Muscle of leg (tissue), 3 donors: ENCODE measurements at regions not wholly inside any gene's neighbourhood (a gene's known extent, or its start where the extent isn't known, plus 50 kb on each side); places are given as distances from the start of the nearest gene placed in this dataset.
A peak's percentile ranks its signal among the peaks of the same experiment; 100 is the strongest.

ENCODE experiments used
- DNase-seq: peaks from one replicate; pipeline ENCODE4 v3.0.0; 2013
- H3K27ac ChIP-seq: one replicate; pipeline ENCODE4 v1.5.1; 2013; ENCODE audit warnings: mild to moderate bottlenecking, low read length, control low read depth
- H3K27me3 ChIP-seq: one replicate; pipeline ENCODE4 v1.6.1; 2013; ENCODE audit warnings: low read length; ENCODE audit not compliant: control insufficient read depth, insufficient read depth
- H3K36me3 ChIP-seq: one replicate; pipeline ENCODE4 v1.6.1; 2013; ENCODE audit warnings: low read length; ENCODE audit not compliant: control insufficient read depth, insufficient read depth
- H3K4me1 ChIP-seq: one replicate; pipeline ENCODE4 v1.6.1; 2013; ENCODE audit warnings: low read length; ENCODE audit not compliant: control insufficient read depth, insufficient read depth
- H3K4me3 ChIP-seq: one replicate; pipeline ENCODE4 v1.5.1; 2013; ENCODE audit warnings: low read length, control low read depth
- H3K9me3 ChIP-seq: replicated peaks from 2 replicates; pipeline ENCODE4 v1.6.1; 2013; ENCODE audit warnings: low read depth, low read length; ENCODE audit not compliant: control insufficient read depth
- WGBS: methylation state at CpG from one replicate; pipeline ENCODE4 v1.1.5; 2013; ENCODE audit warnings: missing lambda C conversion rate; ENCODE audit not compliant: insufficient coverage; 5-methylcytosine and 5-hydroxymethylcytosine counted together

DNA sequence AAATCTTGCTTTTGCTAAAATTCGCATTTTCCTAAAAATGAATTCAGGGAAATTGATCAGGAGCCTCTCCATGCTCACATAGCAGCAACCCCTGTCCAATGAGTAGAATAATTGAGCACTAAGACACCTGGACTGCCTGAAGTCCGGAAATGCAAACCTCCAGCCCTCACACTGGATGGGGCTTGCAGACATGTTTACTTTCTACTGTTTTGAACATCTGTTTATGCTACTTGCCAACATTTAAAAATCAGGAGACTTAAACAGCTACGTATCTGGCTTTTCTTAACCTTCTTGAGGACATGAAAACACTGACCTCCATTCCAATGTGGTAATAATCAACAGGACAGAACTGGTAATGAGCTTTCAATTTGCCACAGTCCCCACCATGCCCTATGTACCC lies 184.4 kb downstream of the SHOX2 start:
- 67% methylated on average over 3 of the region's 3 CpGs for WGBS
- no peaks in the 10 kb centered on the region for H3K36me3 ChIP-seq
- peak overlapping the region; percentile 66 for H3K27ac ChIP-seq
- peaks cover 3% of the 10 kb centered on the region for H3K4me1 ChIP-seq
- DNase-seq: peak; percentile 91
- no peak overlapping the region for H3K4me3 ChIP-seq
- H3K27me3 ChIP-seq: no peaks in the 10 kb centered on the region
- H3K9me3 ChIP-seq: peaks cover 3% of the 10 kb centered on the region

GRCh38 chr3:157920822-157921700 lies 185.2 kb downstream of the SHOX2 start:
- H3K36me3 ChIP-seq: no peaks in the 10 kb centered on the region
- H3K4me1 ChIP-seq: peaks cover 3% of the 10 kb centered on the region
- H3K9me3 ChIP-seq: peaks cover 3% of the 10 kb centered on the region
- H3K4me3 ChIP-seq: no peak overlapping the region
- no peaks in the 10 kb centered on the region for H3K27me3 ChIP-seq
- 44% methylated on average over 11 of the region's 19 CpGs for WGBS
- DNase-seq: peak; percentile 84
- peak overlapping the region; percentile 66 for H3K27ac ChIP-seq

DNA sequence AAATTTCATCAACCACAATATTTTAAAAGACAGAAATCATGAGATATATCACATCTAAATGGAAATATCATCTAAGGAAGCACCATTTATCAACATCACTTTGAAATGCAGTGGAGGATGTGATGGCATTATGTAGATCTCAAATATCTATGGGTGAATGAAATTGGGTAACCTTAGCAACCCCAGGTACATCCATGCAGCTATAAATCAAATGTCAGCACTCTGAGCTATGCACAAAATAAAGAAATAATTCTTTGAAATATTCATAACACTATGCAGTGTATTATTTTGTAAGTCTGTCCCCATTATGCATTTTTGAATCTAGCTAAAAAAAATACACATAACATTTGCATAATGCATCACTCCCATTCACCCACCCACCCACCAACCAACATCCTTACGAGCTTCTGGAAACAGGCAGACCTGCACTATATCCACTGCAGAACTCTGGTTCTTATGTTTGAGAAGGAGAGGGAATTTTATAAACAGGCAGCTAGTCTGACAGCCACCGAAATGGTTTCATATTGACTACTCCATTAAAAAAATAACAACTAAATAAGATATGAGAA lies 186.8 kb downstream of the SHOX2 start:
- no peak overlapping the region for H3K4me3 ChIP-seq
- DNase-seq: no peak
- H3K4me1 ChIP-seq: peaks cover 3% of the 10 kb centered on the region
- H3K27me3 ChIP-seq: no peaks in the 10 kb centered on the region
- no peak overlapping the region for H3K27ac ChIP-seq
- no peaks in the 10 kb centered on the region for H3K36me3 ChIP-seq
- H3K9me3 ChIP-seq: no peaks in the 10 kb centered on the region
- no CpG with 5 or more reads among the region's 2 CpGs for WGBS

- Histone ChIP-seq H3K27me3 (no peaks in the 10 kb centered on the region), H3K36me3 (no peaks in the 10 kb centered on the region), H3K9me3 (no peaks in the 10 kb centered on the region), H3K27ac (no peak overlapping the region), H3K4me3 (no peak overlapping the region), H3K4me1 (peaks cover 3% of the 10 kb centered on the region)
- WGBS: 39% methylated on average over 1 of the region's 3 CpGs
- no peak for DNase-seq
These were observed 187.8 kb downstream of the SHOX2 start for GRCh38 chr3:157918402-157918801.

DNA sequence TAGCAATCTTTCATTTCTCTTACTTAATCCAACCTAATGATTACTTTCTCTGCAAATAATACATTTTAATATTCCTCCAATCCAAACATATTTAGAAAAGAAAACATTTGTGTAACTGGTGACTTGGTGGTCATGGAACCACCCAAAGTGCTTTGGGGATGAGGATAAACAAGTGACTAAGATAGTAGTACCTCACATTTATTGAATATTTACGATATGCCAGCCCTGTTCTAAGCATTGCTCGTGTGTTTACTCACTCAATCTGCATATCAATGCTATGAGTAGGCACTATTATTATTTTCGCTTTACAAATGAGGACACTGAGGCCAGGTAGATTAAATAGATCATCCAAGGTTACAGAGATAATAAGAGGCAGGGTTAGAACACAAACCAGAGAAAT lies 189.5 kb downstream of the SHOX2 start:
- DNase-seq: no peak

GRCh38 chr3:157914882-157915281 lies 191.3 kb downstream of the SHOX2 start:
- no peak overlapping the region for H3K4me3 ChIP-seq
- no peak for DNase-seq
- no peaks in the 10 kb centered on the region for H3K4me1 ChIP-seq
- H3K36me3 ChIP-seq: no peaks in the 10 kb centered on the region
- H3K27me3 ChIP-seq: no peaks in the 10 kb centered on the region
- no peaks in the 10 kb centered on the region for H3K9me3 ChIP-seq
- no peak overlapping the region for H3K27ac ChIP-seq

More for the DNA sequence above, 189.5 kb downstream of the SHOX2 start:
- no peaks in the 10 kb centered on the region for H3K9me3 ChIP-seq
- no CpG with 5 or more reads among the region's 3 CpGs for WGBS
- H3K27ac ChIP-seq: no peak overlapping the region
- no peaks in the 10 kb centered on the region for H3K27me3 ChIP-seq
- no peaks in the 10 kb centered on the region for H3K36me3 ChIP-seq
- peaks cover 3% of the 10 kb centered on the region for H3K4me1 ChIP-seq
- no peak overlapping the region for H3K4me3 ChIP-seq

GRCh38 chr3:157913741-157914150 lies 192.5 kb downstream of the SHOX2 start:
- DNase-seq: peak; percentile 17

GRCh38 chr3:157912514-157913451 lies 193.4 kb downstream of the SHOX2 start:
- Histone ChIP-seq H3K9me3 (no peaks in the 10 kb centered on the region), H3K27ac (no peak overlapping the region), H3K4me1 (no peaks in the 10 kb centered on the region), H3K36me3 (no peaks in the 10 kb centered on the region), H3K4me3 (no peak overlapping the region), H3K27me3 (no peaks in the 10 kb centered on the region)
- DNase-seq: no peak
- WGBS: 100% methylated on average over 1 of the region's 5 CpGs

More at GRCh38 chr3:157913741-157914150, 192.5 kb downstream of the SHOX2 start:
- Histone ChIP-seq H3K4me1 (no peaks in the 10 kb centered on the region), H3K4me3 (no peak overlapping the region), H3K27me3 (no peaks in the 10 kb centered on the region), H3K27ac (no peak overlapping the region), H3K9me3 (no peaks in the 10 kb centered on the region), H3K36me3 (no peaks in the 10 kb centered on the region)
- no CpG with 5 or more reads among the region's 1 CpG for WGBS

GRCh38 chr3:157906627-157907026 lies 199.6 kb downstream of the SHOX2 start:
- no peak overlapping the region for H3K27ac ChIP-seq

GRCh38 chr3:157905885-157906284 lies 200.3 kb downstream of the SHOX2 start:
- no CpG with 5 or more reads among the region's 1 CpG for WGBS
- Histone ChIP-seq H3K27ac (no peak overlapping the region), H3K4me1 (no peaks in the 10 kb centered on the region), H3K9me3 (peaks cover 4% of the 10 kb centered on the region), H3K36me3 (no peaks in the 10 kb centered on the region), H3K4me3 (no peak overlapping the region), H3K27me3 (no peaks in the 10 kb centered on the region)
- no peak for DNase-seq

More at GRCh38 chr3:157906627-157907026, 199.6 kb downstream of the SHOX2 start:
- Histone ChIP-seq H3K27me3 (no peaks in the 10 kb centered on the region), H3K9me3 (peaks cover 4% of the 10 kb centered on the region), H3K4me3 (no peak overlapping the region), H3K4me1 (no peaks in the 10 kb centered on the region), H3K36me3 (no peaks in the 10 kb centered on the region)
- peak; percentile 41 for DNase-seq
